HPDE6-E6E7 (cell line): ENCODE measurements at regions not wholly inside any gene's neighbourhood (a gene's known extent, or its start where the extent isn't known, plus 50 kb on each side); places are given as distances from the start of the nearest gene placed in this dataset.

Source experiments
- DNase-seq: peaks from one replicate; pipeline ENCODE4 v3.0.0; 2011; ENCODE audit warnings: missing footprints; ENCODE audit errors: extremely low spot score

GRCh38 chr21:26224366-26224765 is 53.8 kb upstream of the APP start:
- DNase-seq: no peak
